Heart left ventricle (tissue), 16 donors: ENCODE measurements at regions not wholly inside any gene's neighbourhood (a gene's known extent, or its start where the extent isn't known, plus 50 kb on each side); places are given as distances from the start of the nearest gene placed in this dataset.

Source experiments
- ATAC-seq, 4 donors: fragments of 200-7000 bp; cut with Tn5 transposase; one replicate each; pipeline ENCODE4 v1.9.1; 2020 to 2022; ENCODE audit warnings: moderate library complexity in 4 of 4, mild to moderate bottlenecking in 3 of 4, moderate number of reproducible peaks in 1 of 4
- DNase-seq, 5 donors: peaks; one replicate each; pipeline ENCODE4 v3.0.0-alpha.2; 2020
- H3K27ac ChIP-seq, 12 donors: fragments of 200-600 bp; sonication (generic) in 4 of 12; one replicate each; pipeline versions ENCODE4 v1.5.0 to v1.8.0; 2016 to 2022; ENCODE audit warnings: mild to moderate bottlenecking in 2 of 12
- H3K27me3 ChIP-seq, 9 donors: fragments of 200-600 bp; sonication (generic) in 2 of 9; one replicate each; pipeline versions ENCODE4 v1.5.1 to v1.8.0; 2016 to 2022; ENCODE audit warnings: mild to moderate bottlenecking in 3 of 9
- H3K36me3 ChIP-seq, 9 donors: fragments of 200-600 bp; sonication (generic) in 2 of 9; one replicate each; pipeline versions ENCODE4 v1.5.0 to v1.8.0; 2018 to 2022; ENCODE audit warnings: mild to moderate bottlenecking in 2 of 9
- H3K4me1 ChIP-seq, 12 donors: fragments of 200-600 bp; sonication (generic) in 4 of 12; one replicate each; pipeline versions ENCODE4 v1.5.0 to v1.8.0; 2016 to 2022; ENCODE audit warnings: mild to moderate bottlenecking in 3 of 12
- H3K4me3 ChIP-seq, 12 donors: fragments of 200-600 bp; sonication (generic) in 4 of 12; one replicate each; pipeline versions ENCODE4 v1.5.0 to v1.8.0; 2017 to 2022; ENCODE audit warnings: mild to moderate bottlenecking in 9 of 12, moderate library complexity in 4 of 12
- H3K9me3 ChIP-seq, 12 donors: fragments of 200-600 bp; sonication (generic) in 4 of 12; one replicate each; pipeline versions ENCODE4 v1.5.0 to v1.8.0; 2016 to 2022; ENCODE audit warnings: mild to moderate bottlenecking in 1 of 12
- POLR2A ChIP-seq, 2 donors: fragments of 450-650 bp; IDR thresholded peaks; one replicate each; pipeline ENCODE4 v1.6.1; 2017; ENCODE audit warnings: antibody characterized with exemption in 2 of 2, mild to moderate bottlenecking in 2 of 2, moderate library complexity in 2 of 2
- WGBS, 4 donors: extraction: QIAGEN DNeasy Blood & Tissue Kit in 2 of 4; methylation state at CpG; one replicate each; pipeline versions ENCODE4 v1.1.5 to v1.1.7; 2013 to 2018; 5-methylcytosine and 5-hydroxymethylcytosine counted together
- intact Hi-C, 10 donors: fragments of 100-400 bp; cut with DNase I; formaldehyde crosslinking; loops; one replicate each; pipeline versions ENCODE4 v1.11.1 to v1.14.2; 2022
- TF ChIP-seq, protein P1 (sequence below), 12 donors: fragments of 200-600 bp; sonication (generic) in 4 of 12; IDR thresholded peaks; one replicate each; pipeline versions ENCODE4 v1.5.0 to v1.8.0; 2018 to 2022; ENCODE audit warnings: antibody characterized with exemption in 12 of 12, mild to moderate bottlenecking in 5 of 12
- donor health status: ischemic (EF 13 %, LVEDD 7.1; RV severe dilation, severe dysfunction).
- donor health status: healthy with polysubstance abuse.
- donor health status: DM: no; HTN: yes; CAD: no.
- donor health status: DM: no; HTN: no; CAD: no.
- donor health status: ischemic (EF 25% LVEDD 6.9; RV normal size, moderate dysfunction).
- donor health status: ischemic (EF 25% LVEDD 5.7; RV mildly dilated, moderate dysfunction).
- donor health status: healthy.
- donor health status: DM: yes; HTN: yes; CAD: no.
- donor health status: ischemic (EF 35%, LVEDD 5.7; RV mildly dilated, moderate dysfunction).
- donor health status: nonischemic (EF 11% LVEDD 7.7; RV severe dilation, severe dysfunction).
- donor health status: DM: yes; HTN: yes; CAD: no.
- donor health status: PGD.
- donor health status: ischemic (EF 29% LVEDD 5.4; RV normal size, mild dysfunction).
- donor health status: nonischemic (EF 23%, LVEDD 6.1; RV moderate dilation, normal function).

DNA sequence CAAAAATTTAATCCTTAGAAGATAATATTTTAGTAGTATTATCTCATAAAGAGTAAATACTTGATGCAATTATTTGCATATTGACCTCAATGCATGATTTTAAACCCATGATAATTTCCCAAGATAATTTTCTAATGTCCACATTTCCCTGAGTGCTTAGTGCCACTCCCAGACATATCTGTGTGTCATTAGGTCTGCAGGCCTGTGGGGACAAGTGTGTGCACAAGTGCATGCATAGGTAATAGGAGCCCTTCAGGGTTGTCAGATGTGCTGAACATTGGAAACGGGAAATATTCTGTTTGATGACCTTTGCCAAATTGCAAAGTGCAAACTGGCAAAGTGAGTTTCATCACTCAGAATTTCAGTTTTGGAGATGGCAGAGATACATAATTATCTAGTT is 369.9 kb downstream of the KLF5 start:
- Histone ChIP-seq H3K27ac (no peak overlapping the region), H3K27me3 (no peaks in the 10 kb centered on the region), H3K4me1 (no peaks in the 10 kb centered on the region), H3K36me3 (no peaks in the 10 kb centered on the region), H3K9me3 (no peaks in the 10 kb centered on the region), H3K4me3 (no peak overlapping the region)
- TF ChIP-seq, protein P1, sequence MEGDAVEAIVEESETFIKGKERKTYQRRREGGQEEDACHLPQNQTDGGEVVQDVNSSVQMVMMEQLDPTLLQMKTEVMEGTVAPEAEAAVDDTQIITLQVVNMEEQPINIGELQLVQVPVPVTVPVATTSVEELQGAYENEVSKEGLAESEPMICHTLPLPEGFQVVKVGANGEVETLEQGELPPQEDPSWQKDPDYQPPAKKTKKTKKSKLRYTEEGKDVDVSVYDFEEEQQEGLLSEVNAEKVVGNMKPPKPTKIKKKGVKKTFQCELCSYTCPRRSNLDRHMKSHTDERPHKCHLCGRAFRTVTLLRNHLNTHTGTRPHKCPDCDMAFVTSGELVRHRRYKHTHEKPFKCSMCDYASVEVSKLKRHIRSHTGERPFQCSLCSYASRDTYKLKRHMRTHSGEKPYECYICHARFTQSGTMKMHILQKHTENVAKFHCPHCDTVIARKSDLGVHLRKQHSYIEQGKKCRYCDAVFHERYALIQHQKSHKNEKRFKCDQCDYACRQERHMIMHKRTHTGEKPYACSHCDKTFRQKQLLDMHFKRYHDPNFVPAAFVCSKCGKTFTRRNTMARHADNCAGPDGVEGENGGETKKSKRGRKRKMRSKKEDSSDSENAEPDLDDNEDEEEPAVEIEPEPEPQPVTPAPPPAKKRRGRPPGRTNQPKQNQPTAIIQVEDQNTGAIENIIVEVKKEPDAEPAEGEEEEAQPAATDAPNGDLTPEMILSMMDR (IDR thresholded peaks at IDR 0.05) = no peak
- TF ChIP-seq POLR2A (IDR thresholded peaks at IDR 0.05) = no peak
- no peak for DNase-seq
- ATAC-seq = no peak
- 85 to 100% (median 88%) methylated on average over 1 of the region's 1 CpG for WGBS, 4 donors
- intact Hi-C loops = no loop called here

DNA sequence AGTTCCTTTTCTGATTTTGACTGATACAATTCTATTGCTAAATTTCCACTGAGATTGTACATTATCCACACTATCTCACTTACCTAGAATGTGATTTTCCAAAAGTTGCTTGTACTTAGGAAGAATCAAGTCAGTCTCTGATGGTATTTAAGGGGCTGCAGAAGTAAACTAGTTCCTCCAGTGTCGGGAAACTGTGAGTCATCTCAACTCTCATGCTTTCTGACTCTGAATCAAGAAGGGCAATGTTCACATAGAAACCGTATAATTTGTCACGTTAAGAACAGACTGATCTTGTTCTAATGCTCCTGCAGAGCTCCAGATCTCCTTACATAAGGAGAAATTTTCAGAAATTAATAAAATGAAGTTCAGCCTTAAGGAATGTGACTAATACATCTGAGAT is 369.3 kb downstream of the KLF5 start:
- Histone ChIP-seq H3K27me3 (no peaks in the 10 kb centered on the region), H3K36me3 (no peaks in the 10 kb centered on the region), H3K27ac (no peak overlapping the region), H3K4me1 (no peaks in the 10 kb centered on the region), H3K9me3 (no peaks in the 10 kb centered on the region), H3K4me3 (no peak overlapping the region)
- DNase-seq (no peak), ATAC-seq (no peak)
- 55 to 65% (median 57%) methylated on average over 3 of the region's 3 CpGs for WGBS, 4 donors
- intact Hi-C loops = no loop called here
- TF ChIP-seq, protein P1 (IDR thresholded peaks at IDR 0.05) = no peak

GRCh38 chr13:73422973-73423372 is 364.2 kb downstream of the KLF5 start:
- Histone ChIP-seq H3K4me1 (no peaks in the 10 kb centered on the region), H3K9me3 (no peaks in the 10 kb centered on the region), H3K27ac (no peak overlapping the region), H3K4me3 (no peak overlapping the region), H3K27me3 (no peaks in the 10 kb centered on the region), H3K36me3 (no peaks in the 10 kb centered on the region)
- TF ChIP-seq, protein P1 (IDR thresholded peaks at IDR 0.05) = no peak
- TF ChIP-seq POLR2A (IDR thresholded peaks at IDR 0.05) = no peak
- WGBS, 4 donors = 79 to 86% (median 81%) methylated on average over 2 of the region's 2 CpGs
- no peak for DNase-seq
- ATAC-seq = no peak
- intact Hi-C loops = no loop called here

DNA sequence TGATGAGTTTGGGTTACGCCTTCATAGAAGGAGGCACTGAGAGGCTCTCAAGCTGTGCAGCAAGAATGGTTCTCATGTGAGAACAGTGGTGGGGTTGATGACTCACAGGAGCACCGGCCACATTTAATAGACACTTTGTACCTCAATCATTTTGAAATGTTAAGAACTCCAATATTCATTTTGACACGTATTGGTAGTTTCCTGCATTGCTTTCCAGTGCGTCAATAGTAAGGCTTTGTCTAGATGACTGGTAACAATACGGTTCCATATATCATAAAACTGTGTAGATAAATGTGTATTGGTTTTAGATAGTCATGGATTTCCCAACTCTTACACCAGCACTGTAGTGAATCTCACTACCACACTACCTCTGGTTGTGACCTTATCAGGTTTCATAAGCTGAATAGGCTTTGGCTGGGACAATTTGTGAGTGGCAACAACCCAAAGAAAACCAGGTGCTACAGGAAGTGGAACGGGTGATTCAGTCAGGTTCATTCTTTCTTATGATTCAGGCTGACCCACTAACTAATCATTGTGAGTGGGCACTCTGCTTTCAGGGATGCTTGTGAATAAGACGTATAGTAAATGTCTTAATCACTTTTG is 362.6 kb downstream of the KLF5 start:
- H3K36me3 ChIP-seq = no peaks in the 10 kb centered on the region
- ATAC-seq (no peak), DNase-seq (no peak)
- H3K27ac ChIP-seq = no peak overlapping the region
- TF ChIP-seq, protein P1 (IDR thresholded peaks at IDR 0.05) = no peak
- no peak for TF ChIP-seq POLR2A (IDR thresholded peaks at IDR 0.05)
- H3K27me3 ChIP-seq = no peaks in the 10 kb centered on the region
- H3K4me1 ChIP-seq = no peaks in the 10 kb centered on the region
- H3K4me3 ChIP-seq = no peak overlapping the region
- 87 to 89% (median 88%) methylated on average over 7 of the region's 7 CpGs for WGBS, 4 donors
- H3K9me3 ChIP-seq = no peaks in the 10 kb centered on the region
- intact Hi-C loops = no loop called here
